ENCODE measurements at regions not wholly inside any gene's neighbourhood (a gene's known extent, or its start where the extent isn't known, plus 50 kb on each side); places are given as distances from the start of the nearest gene placed in this dataset.

- no peak for DNase-seq
Measured at GRCh38 chr10:128286141-128286761, 160.0 kb upstream of the MKI67 start.

- DNase-seq: no peak
Measured at GRCh38 chr10:128286762-128287500, 160.7 kb upstream of the MKI67 start.

- DNase-seq: no peak
Measured at GRCh38 chr10:128287921-128288320, 161.7 kb upstream of the MKI67 start.

- no peak for DNase-seq
Measured at GRCh38 chr10:128289621-128290020, 163.4 kb upstream of the MKI67 start.

- DNase-seq: no peak
Measured at GRCh38 chr10:128295003-128295402, 168.8 kb upstream of the MKI67 start.

- no peak for DNase-seq
Measured at GRCh38 chr10:128296253-128297007, 170.2 kb upstream of the MKI67 start.

GRCh38 chr10:128297709-128298378 is 171.6 kb upstream of the MKI67 start:
- DNase-seq: no peak

- DNase-seq: no peak
Measured at GRCh38 chr10:128298587-128298986, 172.4 kb upstream of the MKI67 start.

- DNase-seq: no peak
Measured at GRCh38 chr10:128300290-128300824, 174.1 kb upstream of the MKI67 start.

- no peak for DNase-seq
Measured at GRCh38 chr10:128301051-128301450, 174.8 kb upstream of the MKI67 start.

GRCh38 chr10:128302808-128303207 is 176.6 kb upstream of the MKI67 start:
- no peak for DNase-seq

GRCh38 chr10:128304271-128304670 is 178.0 kb upstream of the MKI67 start:
- no peak for DNase-seq

- no peak for DNase-seq
Measured at GRCh38 chr10:128305601-128306345, 179.6 kb upstream of the MKI67 start.

- no peak for DNase-seq
Measured at GRCh38 chr10:128306535-128306934, 180.3 kb upstream of the MKI67 start.

- DNase-seq: no peak
Measured at GRCh38 chr10:128306966-128307365, 180.7 kb upstream of the MKI67 start.

GRCh38 chr10:128307820-128308219 is 181.6 kb upstream of the MKI67 start:
- no peak for DNase-seq

GRCh38 chr10:128310971-128311658 is 184.9 kb upstream of the MKI67 start:
- no peak for DNase-seq

- DNase-seq: no peak
Measured at GRCh38 chr10:128312250-128312649, 186.0 kb upstream of the MKI67 start.

GRCh38 chr10:128314686-128315085 is 188.5 kb upstream of the MKI67 start:
- no peak for DNase-seq

GRCh38 chr10:128316121-128316726 is 190.0 kb upstream of the MKI67 start:
- no peak for DNase-seq

GRCh38 chr10:128316925-128317324 is 190.7 kb upstream of the MKI67 start:
- no peak for DNase-seq
